ENCODE measurements at regions not wholly inside any gene's neighbourhood (a gene's known extent, or its start where the extent isn't known, plus 50 kb on each side); places are given as distances from the start of the nearest gene placed in this dataset.

- Histone ChIP-seq H3K27ac (ENCODE audit: low read depth, low read length, poor library complexity, severe bottlenecking) (no peak overlapping the region), H3K36me3 (ENCODE audit: insufficient read depth, low read length, poor library complexity, severe bottlenecking) (no peaks in the 10 kb centered on the region), H3K9me3 (ENCODE audit: low read depth, low read length, poor library complexity, severe bottlenecking) (no peaks in the 10 kb centered on the region), H3K27me3 (replicated peaks; ENCODE audit: insufficient read depth, low read depth, low read length, poor library complexity) (no peaks in the 10 kb centered on the region), H3K4me3 (ENCODE audit: low read depth, low read length, poor library complexity, severe bottlenecking) (no peak overlapping the region), H3K4me1 (ENCODE audit: insufficient read depth, low read length, poor library complexity, severe bottlenecking) (peaks cover 4% of the 10 kb centered on the region)
- CTCF ChIA-PET: no interaction called here
- intact Hi-C loops (cut with micrococcal nuclease; ENCODE audit: unreplicated experiment): no loop called here
- no peak for TF ChIP-seq EZH2 (IDR thresholded peaks at IDR 0.05; ENCODE audit: borderline replicate concordance, low read depth, low read length, poor library complexity, severe bottlenecking)
- POLR2A ChIA-PET (ENCODE audit: low non-redundant PET): no interaction called here
- DNase-seq (ENCODE audit: low spot score): no peak
- BruUV-seq (replicated peaks): no TSS peak
These were observed 438.6 kb upstream of the MPDZ start for GRCh38 chr9:13718086-13718485.

- POLR2A ChIA-PET (ENCODE audit: low non-redundant PET): no interaction called here
- BruUV-seq (replicated peaks): no TSS peak
- CTCF ChIA-PET: no interaction called here
- intact Hi-C loops (cut with micrococcal nuclease; ENCODE audit: unreplicated experiment): no loop called here
- DNase-seq (ENCODE audit: low spot score): no peak
- TF ChIP-seq CTCF (conservative IDR thresholded peaks at IDR 0.05; ENCODE audit: low read depth, low read length) (no peak), EZH2 (IDR thresholded peaks at IDR 0.05; ENCODE audit: borderline replicate concordance, low read depth, low read length, poor library complexity, severe bottlenecking) (no peak)
- H3K36me3 ChIP-seq (ENCODE audit: insufficient read depth, low read length, poor library complexity, severe bottlenecking): no peaks in the 10 kb centered on the region
- no peaks in the 10 kb centered on the region for H3K9me3 ChIP-seq (ENCODE audit: low read depth, low read length, poor library complexity, severe bottlenecking)
- H3K4me3 ChIP-seq (ENCODE audit: low read depth, low read length, poor library complexity, severe bottlenecking): no peak overlapping the region
- H3K4me1 ChIP-seq (ENCODE audit: insufficient read depth, low read length, poor library complexity, severe bottlenecking): peaks cover 4% of the 10 kb centered on the region
- H3K27ac ChIP-seq (ENCODE audit: low read depth, low read length, poor library complexity, severe bottlenecking): no peak overlapping the region
- no peaks in the 10 kb centered on the region for H3K27me3 ChIP-seq (replicated peaks; ENCODE audit: insufficient read depth, low read depth, low read length, poor library complexity)
These were observed 438.0 kb upstream of the MPDZ start for GRCh38 chr9:13717322-13718054.

- no peak overlapping the region for H3K4me3 ChIP-seq (ENCODE audit: low read depth, low read length, poor library complexity, severe bottlenecking)
- BruUV-seq (replicated peaks): no TSS peak
- ChIA-PET POLR2A (ENCODE audit: low non-redundant PET) (no interaction called here), CTCF (no interaction called here)
- TF ChIP-seq EZH2 (IDR thresholded peaks at IDR 0.05; ENCODE audit: borderline replicate concordance, low read depth, low read length, poor library complexity, severe bottlenecking) (no peak), CTCF (conservative IDR thresholded peaks at IDR 0.05; ENCODE audit: low read depth, low read length) (no peak)
- H3K9me3 ChIP-seq (ENCODE audit: low read depth, low read length, poor library complexity, severe bottlenecking): no peaks in the 10 kb centered on the region
- no peak for DNase-seq (ENCODE audit: low spot score)
- H3K27ac ChIP-seq (ENCODE audit: low read depth, low read length, poor library complexity, severe bottlenecking): no peak overlapping the region
- no peaks in the 10 kb centered on the region for H3K36me3 ChIP-seq (ENCODE audit: insufficient read depth, low read length, poor library complexity, severe bottlenecking)
- peaks cover 4% of the 10 kb centered on the region for H3K4me1 ChIP-seq (ENCODE audit: insufficient read depth, low read length, poor library complexity, severe bottlenecking)
- no peaks in the 10 kb centered on the region for H3K27me3 ChIP-seq (replicated peaks; ENCODE audit: insufficient read depth, low read depth, low read length, poor library complexity)
- intact Hi-C loops (cut with micrococcal nuclease; ENCODE audit: unreplicated experiment): no loop called here
These were observed 437.3 kb upstream of the MPDZ start for GRCh38 chr9:13716601-13717321.

All from A673 (cell line).